Panc1 (cell line): ENCODE measurements at regions not wholly inside any gene's neighbourhood (a gene's known extent, or its start where the extent isn't known, plus 50 kb on each side); places are given as distances from the start of the nearest gene placed in this dataset.

Experiments
- ATAC-seq: fragments of 200-7000 bp; cut with Tn5 transposase; 2 replicates; pipeline ENCODE4 v1.9.1; 2020; ENCODE audit warnings: mild to moderate bottlenecking, moderate library complexity
- BruUV-seq: library from RNA; stranded (reverse); fragments of 400-500 nt; replicated peaks from 2 replicates; lab custom pipeline; 2021; lab: Mats Ljungman, UMichigan
- CTCF ChIA-PET: fragments of 300-600 bp; sonication (Branson Sonifier 250); formaldehyde crosslinking; loops from one replicate; lab custom pipeline; 2022; ENCODE audit warnings: antibody characterized with exemption; lab: Charles Lee
- POLR2A ChIA-PET: fragments of 300-600 bp; sonication (Branson Sonifier 250); formaldehyde crosslinking; loops from one replicate; lab custom pipeline; 2022; ENCODE audit warnings: antibody characterized with exemption; lab: Charles Lee
- DNase-seq: peaks from one replicate; pipeline ENCODE4 v3.0.0-alpha.2; 2010; ENCODE audit warnings: low read depth, low spot score
- H3K27ac ChIP-seq: 2 replicates; pipeline ENCODE4 v1.5.1; 2011; ENCODE audit warnings: mild to moderate bottlenecking, low read length, inconsistent platforms
- H3K27me3 ChIP-seq: fragments of 200-500 bp; sonication (Bioruptor generic); 2 replicates; pipeline ENCODE4 v1.6.0; 2014; ENCODE audit warnings: low read length, inconsistent platforms; ENCODE audit not compliant: control insufficient read depth, insufficient read depth
- H3K36me3 ChIP-seq: fragments of 200-500 bp; sonication (Bioruptor generic); 2 replicates; pipeline ENCODE4 v1.5.1; 2014; ENCODE audit warnings: inconsistent platforms, mild to moderate bottlenecking, low read length, moderate library complexity; ENCODE audit not compliant: control insufficient read depth, insufficient read depth
- H3K4me1 ChIP-seq: 2 replicates; pipeline ENCODE4 v1.5.1; 2011; ENCODE audit warnings: inconsistent platforms, mild to moderate bottlenecking, low read length, moderate library complexity; ENCODE audit not compliant: control insufficient read depth, insufficient read depth
- H3K4me3 ChIP-seq, 2 experiments: 2 replicates each; pipeline ENCODE4 v1.5.1; 2011 to 2012; ENCODE audit warnings: low read depth in 2 of 2, low read length in 2 of 2, mild to moderate bottlenecking in 2 of 2, inconsistent platforms in 1 of 2, moderate library complexity in 1 of 2
- H3K9me3 ChIP-seq: fragments of 200-500 bp; sonication (Bioruptor generic); 2 replicates; pipeline ENCODE4 v1.5.1; 2014; ENCODE audit warnings: low read depth, mild to moderate bottlenecking, inconsistent platforms, low read length, moderate library complexity; ENCODE audit not compliant: control insufficient read depth, insufficient read depth
- POLR2AphosphoS5 ChIP-seq: IDR thresholded peaks from 2 replicates; pipeline ENCODE4 v1.6.1; 2012; ENCODE audit warnings: mild to moderate bottlenecking, low read depth, low read length, moderate library complexity
- SIN3A ChIP-seq: IDR thresholded peaks from 2 replicates; pipeline ENCODE4 v1.6.1; 2012; ENCODE audit warnings: low read depth, mild to moderate bottlenecking, low read length, moderate library complexity, borderline replicate concordance; ENCODE audit not compliant: insufficient read depth
- TCF7L2 ChIP-seq: IDR thresholded peaks from 2 replicates; pipeline ENCODE4 v1.6.1; 2011; ENCODE audit warnings: mild to moderate bottlenecking, low read depth, low read length, inconsistent platforms
- in situ Hi-C: cut with HindIII; loops from 2 replicates; pipeline ENCODE4 v1.10.0; 2016; ENCODE audit warnings: low sequenced_read_pairs, low pct_unique_long_range_greater_than_20kb
- intact Hi-C: fragments of 100-400 bp; cut with micrococcal nuclease; formaldehyde crosslinking; loops from one replicate; pipeline ENCODE4 v1.10.0; 2022; ENCODE audit not compliant: unreplicated experiment
- TF ChIP-seq, protein P1 (sequence below), 2 experiments: IDR thresholded peaks; 2 replicates each; pipeline ENCODE4 v1.6.1; 2011 to 2012; ENCODE audit warnings: low read depth in 2 of 2, control low read depth in 1 of 2, low read length in 1 of 2, mild to moderate bottlenecking in 1 of 2, moderate library complexity in 1 of 2; ENCODE audit not compliant: insufficient read depth in 1 of 2
- TF ChIP-seq, protein P2 (sequence below): fragments of 450-650 bp; IDR thresholded peaks from 2 replicates; pipeline ENCODE4 v1.5.1; 2017; ENCODE audit warnings: mild to moderate bottlenecking

DNA sequence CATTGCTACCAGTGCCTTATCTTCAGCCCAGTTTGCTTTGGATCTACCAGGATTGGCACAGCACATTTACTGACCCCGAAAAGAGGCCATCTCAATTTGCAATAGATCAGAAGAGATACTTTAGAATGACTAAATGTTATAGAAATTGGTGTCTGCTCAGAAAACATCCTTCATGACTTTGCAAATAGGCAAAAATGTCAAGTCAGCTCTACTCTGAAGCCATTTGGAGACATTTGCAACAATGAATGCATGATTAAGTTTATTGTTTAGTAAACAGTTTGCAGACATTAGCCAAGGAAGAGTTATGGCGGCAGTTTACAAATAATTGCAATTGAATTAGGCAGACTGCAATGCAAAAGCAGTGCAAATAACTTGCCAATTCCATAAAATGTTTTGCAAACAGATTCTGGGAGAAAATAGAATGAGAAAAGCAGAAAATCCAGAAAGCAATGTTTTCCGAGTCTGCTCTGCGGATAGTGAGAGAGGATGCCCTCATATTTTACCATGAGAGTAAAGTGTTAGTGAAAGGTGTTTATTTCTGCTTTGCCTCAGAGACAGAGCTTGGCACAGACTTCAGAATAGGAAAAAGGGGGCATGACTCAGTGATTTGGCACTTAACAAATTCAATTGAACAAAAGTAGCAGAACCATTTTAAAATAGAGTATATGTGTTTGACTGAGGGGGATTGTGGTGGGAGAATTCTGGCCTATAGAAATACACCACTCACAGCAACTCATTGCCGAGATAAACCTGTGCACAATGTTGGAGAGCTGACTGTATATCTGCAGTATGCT, 334.9 kb upstream of the NR2F2 start:
- CTCF ChIA-PET, result no interaction called here
- no peaks in the 10 kb centered on the region for H3K9me3 ChIP-seq
- BruUV-seq, result no TSS peak
- no peak overlapping the region for H3K4me3 ChIP-seq
- H3K36me3 ChIP-seq, result no peaks in the 10 kb centered on the region; the same call in 1 of the 2 replicates
- no peaks in the 10 kb centered on the region for H3K4me1 ChIP-seq
- TF ChIP-seq TCF7L2 (no peak), POLR2AphosphoS5 (no peak), SIN3A (no peak)
- TF ChIP-seq, protein P1, sequence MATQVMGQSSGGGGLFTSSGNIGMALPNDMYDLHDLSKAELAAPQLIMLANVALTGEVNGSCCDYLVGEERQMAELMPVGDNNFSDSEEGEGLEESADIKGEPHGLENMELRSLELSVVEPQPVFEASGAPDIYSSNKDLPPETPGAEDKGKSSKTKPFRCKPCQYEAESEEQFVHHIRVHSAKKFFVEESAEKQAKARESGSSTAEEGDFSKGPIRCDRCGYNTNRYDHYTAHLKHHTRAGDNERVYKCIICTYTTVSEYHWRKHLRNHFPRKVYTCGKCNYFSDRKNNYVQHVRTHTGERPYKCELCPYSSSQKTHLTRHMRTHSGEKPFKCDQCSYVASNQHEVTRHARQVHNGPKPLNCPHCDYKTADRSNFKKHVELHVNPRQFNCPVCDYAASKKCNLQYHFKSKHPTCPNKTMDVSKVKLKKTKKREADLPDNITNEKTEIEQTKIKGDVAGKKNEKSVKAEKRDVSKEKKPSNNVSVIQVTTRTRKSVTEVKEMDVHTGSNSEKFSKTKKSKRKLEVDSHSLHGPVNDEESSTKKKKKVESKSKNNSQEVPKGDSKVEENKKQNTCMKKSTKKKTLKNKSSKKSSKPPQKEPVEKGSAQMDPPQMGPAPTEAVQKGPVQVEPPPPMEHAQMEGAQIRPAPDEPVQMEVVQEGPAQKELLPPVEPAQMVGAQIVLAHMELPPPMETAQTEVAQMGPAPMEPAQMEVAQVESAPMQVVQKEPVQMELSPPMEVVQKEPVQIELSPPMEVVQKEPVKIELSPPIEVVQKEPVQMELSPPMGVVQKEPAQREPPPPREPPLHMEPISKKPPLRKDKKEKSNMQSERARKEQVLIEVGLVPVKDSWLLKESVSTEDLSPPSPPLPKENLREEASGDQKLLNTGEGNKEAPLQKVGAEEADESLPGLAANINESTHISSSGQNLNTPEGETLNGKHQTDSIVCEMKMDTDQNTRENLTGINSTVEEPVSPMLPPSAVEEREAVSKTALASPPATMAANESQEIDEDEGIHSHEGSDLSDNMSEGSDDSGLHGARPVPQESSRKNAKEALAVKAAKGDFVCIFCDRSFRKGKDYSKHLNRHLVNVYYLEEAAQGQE (IDR thresholded peaks at IDR 0.05; ENCODE audit: insufficient read depth in 1 of 2, low read depth in 2 of 2, low read length in 1 of 2), result no peak
- TF ChIP-seq, protein P2, sequence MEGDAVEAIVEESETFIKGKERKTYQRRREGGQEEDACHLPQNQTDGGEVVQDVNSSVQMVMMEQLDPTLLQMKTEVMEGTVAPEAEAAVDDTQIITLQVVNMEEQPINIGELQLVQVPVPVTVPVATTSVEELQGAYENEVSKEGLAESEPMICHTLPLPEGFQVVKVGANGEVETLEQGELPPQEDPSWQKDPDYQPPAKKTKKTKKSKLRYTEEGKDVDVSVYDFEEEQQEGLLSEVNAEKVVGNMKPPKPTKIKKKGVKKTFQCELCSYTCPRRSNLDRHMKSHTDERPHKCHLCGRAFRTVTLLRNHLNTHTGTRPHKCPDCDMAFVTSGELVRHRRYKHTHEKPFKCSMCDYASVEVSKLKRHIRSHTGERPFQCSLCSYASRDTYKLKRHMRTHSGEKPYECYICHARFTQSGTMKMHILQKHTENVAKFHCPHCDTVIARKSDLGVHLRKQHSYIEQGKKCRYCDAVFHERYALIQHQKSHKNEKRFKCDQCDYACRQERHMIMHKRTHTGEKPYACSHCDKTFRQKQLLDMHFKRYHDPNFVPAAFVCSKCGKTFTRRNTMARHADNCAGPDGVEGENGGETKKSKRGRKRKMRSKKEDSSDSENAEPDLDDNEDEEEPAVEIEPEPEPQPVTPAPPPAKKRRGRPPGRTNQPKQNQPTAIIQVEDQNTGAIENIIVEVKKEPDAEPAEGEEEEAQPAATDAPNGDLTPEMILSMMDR, result no peak
- H3K27ac ChIP-seq, result no peak overlapping the region
- H3K27me3 ChIP-seq, result no peaks in the 10 kb centered on the region
- in situ Hi-C loops, result no loop called here
- intact Hi-C loops, result no loop called here
- POLR2A ChIA-PET, result no interaction called here
- DNase-seq (no peak), ATAC-seq (no peak)

DNA sequence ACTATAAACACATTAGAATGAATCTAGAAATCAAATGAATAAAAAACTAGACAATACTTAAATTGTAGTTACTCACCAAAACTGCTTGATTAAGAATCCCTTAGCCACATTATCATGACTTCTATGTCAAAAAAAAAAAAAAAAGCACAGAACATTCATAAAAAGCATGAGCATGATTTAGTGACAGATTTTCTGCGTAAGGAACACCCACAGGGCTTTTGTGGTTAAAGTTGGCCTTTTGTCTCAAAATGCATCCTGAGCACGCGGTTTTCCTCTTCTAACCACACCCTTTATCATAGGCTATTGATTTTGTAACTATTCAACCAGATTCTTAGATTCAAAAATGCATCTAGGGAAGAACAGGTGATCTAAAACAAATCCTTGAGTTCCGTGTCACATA, 334.0 kb upstream of the NR2F2 start:
- Histone ChIP-seq H3K9me3 (no peaks in the 10 kb centered on the region), H3K27me3 (no peaks in the 10 kb centered on the region), H3K4me3 (no peak overlapping the region), H3K4me1 (no peaks in the 10 kb centered on the region), H3K36me3 (no peaks in the 10 kb centered on the region; the same call in 1 of the 2 replicates), H3K27ac (no peak overlapping the region)
- POLR2A ChIA-PET, result no interaction called here
- DNase-seq (no peak), ATAC-seq (no peak)
- CTCF ChIA-PET, result no interaction called here
- TF ChIP-seq, protein P2, result no peak
- TF ChIP-seq, protein P1 (IDR thresholded peaks at IDR 0.05; ENCODE audit: insufficient read depth in 1 of 2, low read depth in 2 of 2, low read length in 1 of 2), result no peak
- TF ChIP-seq POLR2AphosphoS5, result no peak
- no peak for TF ChIP-seq SIN3A
- no peak for TF ChIP-seq TCF7L2
- intact Hi-C loops (no loop called here), in situ Hi-C loops (no loop called here)
- BruUV-seq, result no TSS peak
